ENCODE measurements at regions not wholly inside any gene's neighbourhood (a gene's known extent, or its start where the extent isn't known, plus 50 kb on each side); places are given as distances from the start of the nearest gene placed in this dataset.

- TF ChIP-seq POLR2A (IDR thresholded peaks at IDR 0.05; ENCODE audit: low read depth) (no peak), CTCF (IDR thresholded peaks at IDR 0.05) (no peak), POLR2AphosphoS5 (IDR thresholded peaks at IDR 0.05) (no peak), EP300 (IDR thresholded peaks at IDR 0.05) (no peak)
These were observed 251.2 kb downstream of the PARN start for GRCh38 chr16:14378689-14379467.
